Hepatocyte (in vitro differentiated cells): ENCODE measurements at regions not wholly inside any gene's neighbourhood (a gene's known extent, or its start where the extent isn't known, plus 50 kb on each side); places are given as distances from the start of the nearest gene placed in this dataset.

Source experiments
- CTCF ChIP-seq: fragments of 200-600 bp; sonication (generic); IDR thresholded peaks from 2 replicates; pipeline ENCODE4 v1.5.1; 2016; ENCODE audit warnings: antibody characterized with exemption, mild to moderate bottlenecking; ENCODE audit not compliant: poor library complexity
- EZH2phosphoT487 ChIP-seq: fragments of 200-600 bp; sonication (generic); IDR thresholded peaks from one replicate; pipeline ENCODE4 v1.6.1; 2018; ENCODE audit warnings: antibody characterized with exemption, mild to moderate bottlenecking, low read depth, moderate library complexity; ENCODE audit not compliant: unreplicated experiment, severe bottlenecking

GRCh38 chr13:33438918-33439317 is 153.4 kb upstream of the STARD13 start:
- TF ChIP-seq CTCF, result no peak
- no peak for TF ChIP-seq EZH2phosphoT487
